ENCODE measurements at regions not wholly inside any gene's neighbourhood (a gene's known extent, or its start where the extent isn't known, plus 50 kb on each side); places are given as distances from the start of the nearest gene placed in this dataset.
"Not testable (repeated sequence)": the region's sequence is repeated elsewhere in the genome, so short reads cannot be mapped to it uniquely, and the experiment has no call there.

- TF ChIP-seq POLR2A (IDR thresholded peaks at IDR 0.05; ENCODE audit: control extremely low read depth in 1 of 2, low read depth in 2 of 2, low read length in 2 of 2); EZH2 (IDR thresholded peaks at IDR 0.05; ENCODE audit: low read depth, low read length, severe bottlenecking); SUZ12 (IDR thresholded peaks at IDR 0.05; ENCODE audit: low read length); CHD2 (IDR thresholded peaks at IDR 0.05; ENCODE audit: low read length); BACH1 (IDR thresholded peaks at IDR 0.05; ENCODE audit: low read length); CTCF (IDR thresholded peaks at IDR 0.05; ENCODE audit: control extremely low read depth in 1 of 3, insufficient read depth in 1 of 3, low read depth in 1 of 3, low read length in 3 of 3); EP300 (IDR thresholded peaks at IDR 0.05; ENCODE audit: borderline replicate concordance in 1 of 2, low read depth in 2 of 2, low read length in 2 of 2): not testable (repeated sequence)
These were observed 74.6 kb upstream of the ROPN1 start for GRCh38 chr3:124066543-124066942.
